NCI-H128 (cell line): ENCODE measurements at regions not wholly inside any gene's neighbourhood (a gene's known extent, or its start where the extent isn't known, plus 50 kb on each side); places are given as distances from the start of the nearest gene placed in this dataset.

Source experiments
- DNase-seq: peaks from one replicate; lab custom pipeline; 2025; ENCODE audit not compliant: unreplicated experiment; lab: John Stamatoyannopoulos, UW

- DNase-seq = no peak
Observed at GRCh38 chr11:109347304-109347703, 74.7 kb upstream of the C11orf87 start.

GRCh38 chr11:109349276-109350080, 72.5 kb upstream of the C11orf87 start:
- no peak for DNase-seq

- no peak for DNase-seq
Observed at GRCh38 chr11:109350091-109350490, 71.9 kb upstream of the C11orf87 start.

- no peak for DNase-seq
Observed at GRCh38 chr11:109362059-109362458, 59.9 kb upstream of the C11orf87 start.

- DNase-seq = no peak
Observed at GRCh38 chr11:109363682-109364081, 58.3 kb upstream of the C11orf87 start.

- no peak for DNase-seq
Observed at GRCh38 chr11:109364851-109365250, 57.1 kb upstream of the C11orf87 start.

GRCh38 chr11:109371444-109372176, 50.4 kb upstream of the C11orf87 start:
- no peak for DNase-seq
